BLaER1 (cell line): ENCODE measurements at regions not wholly inside any gene's neighbourhood (a gene's known extent, or its start where the extent isn't known, plus 50 kb on each side); places are given as distances from the start of the nearest gene placed in this dataset.

ENCODE experiments used
- H3K27ac ChIP-seq: shearing (Covaris generic); formaldehyde crosslinking; 2 replicates; pipeline ENCODE4 v1.8.1; 2022
- H3K27me3 ChIP-seq: shearing (Covaris generic); formaldehyde crosslinking; 2 replicates; pipeline ENCODE4 v1.8.1; 2022
- H3K36me3 ChIP-seq: shearing (Covaris generic); formaldehyde crosslinking; 2 replicates; pipeline ENCODE4 v1.8.1; 2022
- H3K4me1 ChIP-seq: shearing (Covaris generic); formaldehyde crosslinking; 2 replicates; pipeline ENCODE4 v1.8.1; 2022
- H3K4me2 ChIP-seq: shearing (Covaris generic); formaldehyde crosslinking; 2 replicates; pipeline ENCODE4 v1.8.1; 2022
- H3K4me3 ChIP-seq: shearing (Covaris generic); formaldehyde crosslinking; 2 replicates; pipeline ENCODE4 v1.8.1; 2022
- H3K9ac ChIP-seq: shearing (Covaris generic); formaldehyde crosslinking; 2 replicates; pipeline ENCODE4 v1.8.1; 2022
- H3K9me3 ChIP-seq: shearing (Covaris generic); formaldehyde crosslinking; 2 replicates; pipeline ENCODE4 v1.8.1; 2022
- H4K20me1 ChIP-seq: shearing (Covaris generic); formaldehyde crosslinking; 2 replicates; pipeline ENCODE4 v1.8.1; 2022
- Cebpa-rat ChIP-seq: shearing (Covaris generic); IDR thresholded peaks from 2 replicates; pipeline ENCODE4 v1.8.1; 2022

DNA sequence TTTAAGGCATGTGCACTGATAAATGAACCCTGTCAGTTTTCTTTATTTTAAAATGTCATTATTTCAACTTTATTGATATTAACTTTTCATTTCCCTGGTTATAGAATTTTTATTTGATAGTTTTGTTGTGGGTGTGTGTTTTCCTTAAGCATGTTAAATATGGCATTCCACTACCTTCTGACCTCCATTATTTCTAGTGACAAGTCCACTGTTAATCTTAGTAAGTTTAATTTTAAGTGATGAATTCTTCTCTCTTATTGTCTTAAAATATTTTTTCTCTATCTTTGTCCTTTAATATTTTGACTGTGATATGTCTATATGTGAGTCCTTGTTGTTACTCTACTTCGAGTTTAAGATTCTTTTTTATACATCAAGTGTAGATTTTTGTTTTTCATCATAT is 685.7 kb downstream of the GALR1 start:
- H3K27me3 ChIP-seq = no peaks in the 10 kb centered on the region
- no peak overlapping the region for H3K4me2 ChIP-seq
- TF ChIP-seq Cebpa-rat = no peak
- H3K27ac ChIP-seq = no peak overlapping the region
- H3K36me3 ChIP-seq = no peaks in the 10 kb centered on the region
- no peak overlapping the region for H3K9ac ChIP-seq
- H3K4me3 ChIP-seq = no peak overlapping the region
- H4K20me1 ChIP-seq = no peaks in the 10 kb centered on the region
- no peaks in the 10 kb centered on the region for H3K4me1 ChIP-seq
- H3K9me3 ChIP-seq = no peaks in the 10 kb centered on the region

DNA sequence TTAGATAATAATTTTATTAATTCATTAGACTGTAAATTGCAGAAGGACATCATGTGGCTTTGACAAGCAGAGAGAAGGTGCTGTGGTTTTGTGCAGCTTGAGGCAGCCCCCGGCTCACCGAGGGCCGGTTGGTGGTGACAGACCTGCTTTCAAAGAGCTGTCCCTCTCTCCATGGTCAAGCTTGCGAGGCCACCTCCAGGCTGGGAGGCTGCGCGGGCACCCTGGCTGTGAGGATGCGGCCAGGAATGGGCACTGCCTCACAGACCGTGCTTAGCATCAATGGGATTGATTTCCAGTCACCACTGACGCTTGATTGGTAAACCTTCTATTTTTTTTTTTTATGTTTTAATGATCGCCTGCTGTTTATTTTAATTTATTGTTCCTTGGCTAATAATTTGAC is 690.9 kb downstream of the GALR1 start:
- no peak overlapping the region for H3K4me3 ChIP-seq
- no peaks in the 10 kb centered on the region for H3K36me3 ChIP-seq
- H3K27me3 ChIP-seq = no peaks in the 10 kb centered on the region
- no peak for TF ChIP-seq Cebpa-rat
- no peaks in the 10 kb centered on the region for H3K4me1 ChIP-seq
- no peaks in the 10 kb centered on the region for H3K9me3 ChIP-seq
- no peak overlapping the region for H3K9ac ChIP-seq
- H3K27ac ChIP-seq = no peak overlapping the region
- H3K4me2 ChIP-seq = no peak overlapping the region
- no peaks in the 10 kb centered on the region for H4K20me1 ChIP-seq

DNA sequence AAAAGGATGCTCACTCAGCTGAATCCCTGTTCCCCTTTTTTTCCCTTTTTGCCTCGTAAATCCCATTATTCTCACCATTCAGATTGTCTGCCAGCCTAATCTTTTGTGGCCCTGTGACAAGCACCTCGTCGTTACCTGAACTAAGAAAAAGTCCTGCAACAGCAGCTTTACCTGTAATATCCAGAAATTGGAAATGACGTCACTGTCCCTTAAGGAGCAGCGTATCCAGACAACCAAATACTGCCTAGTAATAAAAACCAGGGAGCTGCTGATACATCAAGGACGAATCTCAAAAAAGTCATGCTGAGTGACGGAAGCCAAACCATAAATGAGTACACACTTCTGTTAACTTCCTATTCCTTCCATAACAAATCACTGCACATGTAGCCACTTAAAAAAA is 694.9 kb downstream of the GALR1 start:
- Histone ChIP-seq H3K27ac (no peak overlapping the region), H3K4me3 (no peak overlapping the region), H3K27me3 (no peaks in the 10 kb centered on the region), H3K9ac (no peak overlapping the region), H3K4me1 (peaks cover 11% of the 10 kb centered on the region), H3K4me2 (no peak overlapping the region), H3K36me3 (no peaks in the 10 kb centered on the region), H3K9me3 (no peaks in the 10 kb centered on the region), H4K20me1 (no peaks in the 10 kb centered on the region)
- no peak for TF ChIP-seq Cebpa-rat

DNA sequence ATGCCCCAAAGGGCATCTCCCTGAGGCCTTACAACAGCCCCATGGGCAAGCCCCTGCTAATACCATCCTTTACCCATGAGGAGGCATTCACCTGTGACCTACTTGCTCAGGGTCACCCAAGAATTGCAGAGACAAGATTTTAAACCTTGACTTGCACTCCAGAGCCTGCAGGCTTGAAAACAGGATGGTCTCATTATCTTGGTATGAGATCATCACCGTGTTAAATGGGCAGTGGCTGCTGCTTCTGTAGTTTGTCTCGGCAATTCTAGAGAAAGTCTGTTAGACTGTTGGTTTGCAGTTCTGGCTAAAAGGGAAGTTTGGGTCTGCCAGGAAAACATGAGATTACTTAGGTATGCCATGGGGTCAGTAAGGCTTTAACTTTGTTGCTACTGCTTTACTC is 698.9 kb downstream of the GALR1 start:
- Histone ChIP-seq H3K27me3 (no peaks in the 10 kb centered on the region), H3K9ac (no peak overlapping the region), H3K4me3 (no peak overlapping the region), H3K4me1 (peaks cover 11% of the 10 kb centered on the region), H3K27ac (no peak overlapping the region), H3K9me3 (peaks cover 12% of the 10 kb centered on the region), H3K36me3 (no peaks in the 10 kb centered on the region), H3K4me2 (peak overlapping the region; percentile 67), H4K20me1 (no peaks in the 10 kb centered on the region)
- TF ChIP-seq Cebpa-rat = no peak

DNA sequence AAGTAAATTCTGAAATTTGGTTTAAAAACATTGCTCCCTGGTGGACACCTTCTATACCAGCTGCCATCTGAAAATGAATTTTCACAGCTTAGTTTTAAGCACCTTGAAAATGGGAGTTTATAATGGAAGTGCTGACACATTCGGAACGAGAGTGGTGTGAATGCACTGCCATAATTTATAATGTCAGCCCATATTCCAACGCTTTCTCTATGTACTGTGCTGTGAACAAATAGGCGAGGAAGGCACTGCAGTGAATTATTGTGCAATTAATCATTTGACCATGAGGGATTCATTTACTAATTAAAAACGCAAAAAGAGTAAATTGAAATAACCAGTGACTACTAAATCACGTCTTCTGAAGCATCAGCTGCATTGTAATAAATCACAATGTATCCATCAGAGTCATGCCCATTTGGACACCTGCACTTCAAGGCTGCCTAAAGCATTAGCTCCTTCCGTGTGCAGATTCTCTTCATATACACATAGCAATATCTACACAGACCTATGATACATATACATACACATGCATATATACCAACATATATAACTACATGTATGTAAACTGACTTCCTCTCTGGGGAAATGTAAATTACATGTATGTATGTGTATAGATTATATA is 699.8 kb downstream of the GALR1 start:
- no peaks in the 10 kb centered on the region for H3K27me3 ChIP-seq
- H4K20me1 ChIP-seq = no peaks in the 10 kb centered on the region
- no peaks in the 10 kb centered on the region for H3K36me3 ChIP-seq
- TF ChIP-seq Cebpa-rat = no peak
- no peak overlapping the region for H3K4me3 ChIP-seq
- peaks cover 11% of the 10 kb centered on the region for H3K4me1 ChIP-seq
- H3K27ac ChIP-seq = no peak overlapping the region
- peaks cover 12% of the 10 kb centered on the region for H3K9me3 ChIP-seq
- no peak overlapping the region for H3K9ac ChIP-seq
- H3K4me2 ChIP-seq = no peak overlapping the region

DNA sequence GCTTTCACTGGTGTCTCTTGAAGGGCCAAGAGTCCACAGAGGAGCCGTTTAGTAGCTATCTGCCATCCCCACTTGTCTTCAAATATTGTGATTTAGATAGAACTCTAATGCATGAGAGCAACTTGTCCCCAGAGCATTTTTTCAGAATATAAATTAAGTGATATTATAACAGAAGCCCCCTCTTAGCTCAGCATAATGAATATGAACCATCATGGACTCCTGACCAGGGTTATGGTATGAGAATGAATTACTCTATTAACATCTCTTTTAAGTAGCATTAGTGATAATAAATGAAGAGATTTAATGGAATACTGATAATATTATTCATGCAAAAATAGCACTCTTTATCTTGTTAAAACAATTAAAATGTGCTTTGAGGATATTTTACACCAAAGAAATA is 709.6 kb downstream of the GALR1 start:
- Histone ChIP-seq H3K4me3 (no peak overlapping the region), H3K27ac (no peak overlapping the region), H3K9ac (no peak overlapping the region), H3K36me3 (no peaks in the 10 kb centered on the region), H3K9me3 (0 out of 2 replicates have a peak, but pooled peaks cover 6% of the 10 kb centered on the region), H4K20me1 (no peaks in the 10 kb centered on the region), H3K4me1 (no peaks in the 10 kb centered on the region), H3K4me2 (no peak overlapping the region), H3K27me3 (no peaks in the 10 kb centered on the region)
- TF ChIP-seq Cebpa-rat = no peak

DNA sequence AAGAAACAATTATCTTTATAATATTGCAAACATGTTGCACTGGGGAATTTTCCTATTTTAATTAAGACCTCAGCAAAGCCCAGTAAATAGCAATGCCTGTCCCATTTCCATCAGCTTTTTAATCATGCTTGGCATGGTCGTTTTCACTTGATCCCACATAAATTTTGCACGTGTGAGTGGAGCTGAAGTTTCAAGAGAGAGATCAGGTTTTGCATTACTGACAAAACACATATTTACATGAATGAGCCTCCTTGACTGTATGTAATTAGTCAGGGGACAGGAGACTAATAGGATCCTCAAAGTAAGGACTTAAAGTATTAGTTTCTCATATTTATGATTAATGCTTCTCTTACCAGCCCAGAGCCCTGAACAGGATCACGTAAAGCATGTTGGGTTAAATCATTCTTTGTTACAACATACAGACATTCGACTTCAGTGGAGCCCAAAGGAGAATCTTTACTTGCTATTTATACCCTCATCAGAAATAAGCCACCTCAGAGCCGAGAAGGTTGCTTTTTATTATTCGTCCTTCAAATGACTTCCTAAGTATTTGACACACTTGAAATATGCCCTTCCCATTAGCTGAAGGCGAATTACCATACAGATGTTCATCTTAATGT is 711.3 kb downstream of the GALR1 start:
- Histone ChIP-seq H3K4me3 (no peak overlapping the region), H3K9me3 (0 out of 2 replicates have a peak, but pooled peaks cover 6% of the 10 kb centered on the region), H3K27me3 (no peaks in the 10 kb centered on the region), H3K4me1 (no peaks in the 10 kb centered on the region), H3K27ac (no peak overlapping the region), H3K4me2 (no peak overlapping the region), H3K9ac (no peak overlapping the region), H3K36me3 (no peaks in the 10 kb centered on the region), H4K20me1 (no peaks in the 10 kb centered on the region)
- TF ChIP-seq Cebpa-rat = no peak

DNA sequence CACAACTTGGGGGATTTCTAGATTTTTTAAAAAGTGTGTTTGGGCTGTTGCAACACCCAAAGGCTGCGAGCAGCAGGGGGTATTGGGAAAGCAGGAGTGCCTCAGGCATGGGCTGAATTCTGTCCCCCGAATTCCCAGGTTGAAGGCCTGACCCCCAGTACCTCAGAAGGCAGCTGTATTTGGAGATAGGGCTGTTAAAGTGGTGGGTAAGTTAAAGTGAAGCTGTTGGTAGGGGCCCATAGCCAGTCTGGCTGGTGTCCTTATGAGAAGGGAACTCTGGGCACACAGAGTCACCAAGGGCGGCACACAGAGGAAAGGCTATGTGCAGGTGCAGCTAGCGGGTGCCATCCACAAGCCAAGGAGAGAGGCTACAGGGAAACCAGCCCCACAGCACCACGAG is 717.4 kb downstream of the GALR1 start:
- no peak overlapping the region for H3K27ac ChIP-seq
- no peak for TF ChIP-seq Cebpa-rat
- H3K4me2 ChIP-seq = no peak overlapping the region
- no peaks in the 10 kb centered on the region for H3K4me1 ChIP-seq
- no peaks in the 10 kb centered on the region for H3K27me3 ChIP-seq
- no peaks in the 10 kb centered on the region for H3K36me3 ChIP-seq
- no peaks in the 10 kb centered on the region for H3K9me3 ChIP-seq
- H4K20me1 ChIP-seq = no peaks in the 10 kb centered on the region
- no peak overlapping the region for H3K4me3 ChIP-seq
- H3K9ac ChIP-seq = no peak overlapping the region

DNA sequence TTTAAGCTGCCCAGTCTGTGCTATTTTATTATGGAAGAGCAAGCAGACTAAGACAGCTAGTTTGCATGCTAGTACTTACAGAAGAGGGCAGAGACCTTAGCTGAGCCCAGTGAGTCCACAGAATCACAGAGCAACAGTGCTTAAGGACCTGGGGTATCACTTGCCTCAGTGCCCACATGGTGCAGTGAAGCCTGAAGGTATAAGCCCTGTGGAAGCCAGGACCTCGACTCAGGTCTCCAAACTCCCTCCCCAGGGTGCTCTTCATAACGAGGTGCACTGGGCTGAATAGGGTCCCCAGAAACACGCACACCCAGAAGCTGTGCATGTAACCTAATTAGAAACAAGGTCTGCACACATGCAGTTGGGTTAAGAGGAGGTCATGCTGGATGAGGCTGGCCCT is 718.1 kb downstream of the GALR1 start:
- no peaks in the 10 kb centered on the region for H4K20me1 ChIP-seq
- H3K9me3 ChIP-seq = no peaks in the 10 kb centered on the region
- H3K4me3 ChIP-seq = no peak overlapping the region
- no peak overlapping the region for H3K27ac ChIP-seq
- TF ChIP-seq Cebpa-rat = no peak
- no peak overlapping the region for H3K4me2 ChIP-seq
- H3K9ac ChIP-seq = no peak overlapping the region
- H3K27me3 ChIP-seq = no peaks in the 10 kb centered on the region
- H3K36me3 ChIP-seq = no peaks in the 10 kb centered on the region
- no peaks in the 10 kb centered on the region for H3K4me1 ChIP-seq

DNA sequence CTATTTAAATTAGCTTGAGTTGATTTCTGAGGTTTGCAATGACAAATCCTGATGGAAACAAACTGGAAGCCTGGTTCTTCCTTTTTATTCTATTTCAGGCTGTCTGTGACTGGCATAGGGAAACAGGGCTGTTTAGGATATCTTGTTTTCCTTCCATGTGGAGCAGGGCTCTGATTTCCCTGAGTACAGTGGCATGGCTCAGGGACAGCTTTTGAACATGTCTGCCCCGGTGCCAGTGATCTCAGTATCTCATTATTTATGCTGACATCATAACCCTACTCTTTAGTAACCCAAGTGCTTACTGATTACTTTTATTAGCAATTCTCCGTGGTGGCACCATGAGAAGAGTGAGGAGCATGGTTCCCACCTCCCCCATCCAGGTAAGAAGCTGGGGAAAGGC is 720.3 kb downstream of the GALR1 start:
- Histone ChIP-seq H3K4me1 (no peaks in the 10 kb centered on the region), H3K27me3 (no peaks in the 10 kb centered on the region), H3K27ac (no peak overlapping the region), H3K36me3 (no peaks in the 10 kb centered on the region), H3K4me2 (no peak overlapping the region), H3K9ac (no peak overlapping the region), H3K9me3 (no peaks in the 10 kb centered on the region), H3K4me3 (no peak overlapping the region), H4K20me1 (no peaks in the 10 kb centered on the region)
- no peak for TF ChIP-seq Cebpa-rat

DNA sequence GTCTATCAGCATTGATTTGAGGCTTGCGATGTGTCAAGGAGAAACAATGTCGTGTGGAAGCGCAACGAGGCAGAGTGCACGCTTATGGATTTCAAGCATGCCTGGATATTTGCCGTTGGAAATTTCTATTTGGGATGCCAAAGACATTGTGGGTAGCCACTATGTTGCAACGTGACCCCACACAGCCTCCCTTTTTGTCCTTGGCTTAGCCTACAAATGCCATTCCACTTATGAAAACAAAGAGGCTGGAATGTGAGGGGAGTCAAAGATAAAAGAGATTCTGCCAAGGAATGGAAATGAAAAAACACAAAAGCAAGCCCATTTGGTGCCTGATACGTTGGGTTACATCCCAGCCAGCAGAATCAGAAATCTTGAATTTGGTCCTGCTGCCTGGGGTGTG is 721.2 kb downstream of the GALR1 start:
- no peak overlapping the region for H3K4me3 ChIP-seq
- TF ChIP-seq Cebpa-rat = no peak
- no peaks in the 10 kb centered on the region for H3K27me3 ChIP-seq
- no peak overlapping the region for H3K4me2 ChIP-seq
- H3K9me3 ChIP-seq = no peaks in the 10 kb centered on the region
- no peak overlapping the region for H3K9ac ChIP-seq
- H4K20me1 ChIP-seq = no peaks in the 10 kb centered on the region
- no peaks in the 10 kb centered on the region for H3K36me3 ChIP-seq
- no peak overlapping the region for H3K27ac ChIP-seq
- H3K4me1 ChIP-seq = no peaks in the 10 kb centered on the region
